ENCODE measurements at regions not wholly inside any gene's neighbourhood (a gene's known extent, or its start where the extent isn't known, plus 50 kb on each side); places are given as distances from the start of the nearest gene placed in this dataset.
A peak's percentile ranks its signal among the peaks of the same experiment; 100 is the strongest.

- CTCF ChIA-PET = interaction anchor here (1.0 to 1.5 kb wide), 4 partner anchors 10 to 128 kb away, joined by 3 to 4 read pairs (median 3); no protein-coding TSS in a partner anchor
- peaks cover 47% of the 10 kb centered on the region for H3K4me1 ChIP-seq (ENCODE audit: insufficient read depth, low read length)
- peaks cover 8 to 27% (median 24%) of the 10 kb centered on the region in 5 donors for H3K9me3 Mint-ChIP-seq
- peaks cover 6% of the 10 kb centered on the region for H3K9me3 ChIP-seq (ENCODE audit: low read length)
- peak overlapping the region; percentile 20 to 87 (median 73) for H3K27ac Mint-ChIP-seq
- peaks cover 0 to 4% (median 2%) of the 10 kb centered on the region in 3 donors for H3K36me3 Mint-ChIP-seq
- no peak for DNase-seq
- POLR2A ChIA-PET = no interaction called here
- peak overlapping the region in 1 of 7 donors; percentile 89 for H3K4me3 Mint-ChIP-seq
- H3K27ac ChIP-seq (ENCODE audit: low read depth, low read length) = no peak overlapping the region
- H3K27me3 Mint-ChIP-seq = no peaks in the 10 kb centered on the region
- no peak overlapping the region for H3K4me3 ChIP-seq (ENCODE audit: low read length)
- no peaks in the 10 kb centered on the region for H3K36me3 ChIP-seq (ENCODE audit: insufficient read depth, low read length)
- peaks cover 32 to 43% (median 38%) of the 10 kb centered on the region in 3 donors for H3K4me1 Mint-ChIP-seq
- no peaks in the 10 kb centered on the region for H3K27me3 ChIP-seq (ENCODE audit: insufficient read depth, low read length, poor library complexity, severe bottlenecking)
Observed at GRCh38 chr1:181160998-181161870, 72.7 kb downstream of the IER5 start.

- peaks cover 6% of the 10 kb centered on the region for H3K9me3 ChIP-seq (ENCODE audit: low read length)
- DNase-seq = no peak
- Mint-ChIP-seq H3K4me3 (no peak overlapping the region), H3K4me1 (peaks cover 22 to 33% (median 28%) of the 10 kb centered on the region in 3 donors), H3K9me3 (peaks cover 8 to 30% (median 24%) of the 10 kb centered on the region in 5 donors), H3K27ac (no peak overlapping the region), H3K36me3 (peaks cover 0 to 7% (median 2%) of the 10 kb centered on the region in 3 donors), H3K27me3 (no peaks in the 10 kb centered on the region)
- no peak overlapping the region for H3K27ac ChIP-seq (ENCODE audit: low read depth, low read length)
- POLR2A ChIA-PET = no interaction called here
- H3K4me1 ChIP-seq (ENCODE audit: insufficient read depth, low read length) = peaks cover 33% of the 10 kb centered on the region
- H3K4me3 ChIP-seq (ENCODE audit: low read length) = no peak overlapping the region
- no peaks in the 10 kb centered on the region for H3K36me3 ChIP-seq (ENCODE audit: insufficient read depth, low read length)
- H3K27me3 ChIP-seq (ENCODE audit: insufficient read depth, low read length, poor library complexity, severe bottlenecking) = no peaks in the 10 kb centered on the region
- CTCF ChIA-PET = interaction anchor here (0.7 to 8.4 kb wide), 6 partner anchors 14 to 260 kb away, joined by 3 to 81 read pairs (median 6); no protein-coding TSS in a partner anchor
Observed at GRCh38 chr1:181163662-181164061, 75.2 kb downstream of the IER5 start.

GRCh38 chr1:181166377-181167196 lies 78.1 kb downstream of the IER5 start:
- peak overlapping the region in 5 of 7 donors; percentile 55 to 69 (median 58) for H3K4me3 Mint-ChIP-seq

GRCh38 chr1:181169281-181169865 lies 80.9 kb downstream of the IER5 start:
- Mint-ChIP-seq H3K4me1 (peaks cover 4 to 5% (median 5%) of the 10 kb centered on the region in 3 donors), H3K27me3 (peaks cover 3 to 8% of the 10 kb centered on the region in 2 donors), H3K36me3 (peaks cover 0 to 12% (median 7%) of the 10 kb centered on the region in 3 donors), H3K4me3 (no peak overlapping the region), H3K9me3 (peaks cover 3 to 21% (median 8%) of the 10 kb centered on the region in 5 donors), H3K27ac (no peak overlapping the region)
- Histone ChIP-seq H3K9me3 (ENCODE audit: low read length) (no peaks in the 10 kb centered on the region), H3K27ac (ENCODE audit: low read depth, low read length) (no peak overlapping the region), H3K36me3 (ENCODE audit: insufficient read depth, low read length) (no peaks in the 10 kb centered on the region), H3K4me1 (ENCODE audit: insufficient read depth, low read length) (peaks cover 7% of the 10 kb centered on the region), H3K27me3 (ENCODE audit: insufficient read depth, low read length, poor library complexity, severe bottlenecking) (no peaks in the 10 kb centered on the region), H3K4me3 (ENCODE audit: low read length) (no peak overlapping the region)
- DNase-seq = no peak
- POLR2A ChIA-PET = no interaction called here
- CTCF ChIA-PET = interaction anchor here (0.9 to 8.4 kb wide), 8 partner anchors 27 to 654 kb away, joined by 3 to 81 read pairs (median 3); no protein-coding TSS in a partner anchor

More at GRCh38 chr1:181166377-181167196, 78.1 kb downstream of the IER5 start:
- POLR2A ChIA-PET = interaction anchor here (1.0 kb wide), 1 partner anchor 77 kb away, joined by 3 read pairs; no protein-coding TSS in a partner anchor
- peaks cover 6% of the 10 kb centered on the region for H3K9me3 ChIP-seq (ENCODE audit: low read length)
- Mint-ChIP-seq H3K9me3 (peaks cover 8 to 30% (median 24%) of the 10 kb centered on the region in 5 donors), H3K27ac (peak overlapping the region in 5 of 8 donors; percentile 3 to 80 (median 50)), H3K36me3 (peaks cover 0 to 7% (median 2%) of the 10 kb centered on the region in 3 donors), H3K27me3 (no peaks in the 10 kb centered on the region), H3K4me1 (peaks cover 5 to 6% (median 5%) of the 10 kb centered on the region in 3 donors)
- CTCF ChIA-PET = interaction anchor here (0.7 to 8.4 kb wide), 13 partner anchors 11 to 129 kb away, joined by 3 to 81 read pairs (median 5); no protein-coding TSS in a partner anchor
- DNase-seq = peak; percentile 46 to 79 (median 68)
- peaks cover 7% of the 10 kb centered on the region for H3K4me1 ChIP-seq (ENCODE audit: insufficient read depth, low read length)
- H3K36me3 ChIP-seq (ENCODE audit: insufficient read depth, low read length) = no peaks in the 10 kb centered on the region
- peak overlapping the region; percentile 16 for H3K4me3 ChIP-seq (ENCODE audit: low read length)
- no peak overlapping the region for H3K27ac ChIP-seq (ENCODE audit: low read depth, low read length)
- H3K27me3 ChIP-seq (ENCODE audit: insufficient read depth, low read length, poor library complexity, severe bottlenecking) = no peaks in the 10 kb centered on the region

- no peak for DNase-seq
- no peak overlapping the region for H3K27ac ChIP-seq (ENCODE audit: low read depth, low read length)
- H3K27me3 ChIP-seq (ENCODE audit: insufficient read depth, low read length, poor library complexity, severe bottlenecking) = no peaks in the 10 kb centered on the region
- Mint-ChIP-seq H3K27ac (no peak overlapping the region), H3K4me1 (peaks cover 4 to 5% (median 5%) of the 10 kb centered on the region in 3 donors), H3K4me3 (no peak overlapping the region), H3K27me3 (peaks cover 3 to 8% of the 10 kb centered on the region in 2 donors), H3K36me3 (peaks cover 0 to 12% (median 7%) of the 10 kb centered on the region in 3 donors), H3K9me3 (peaks cover 0 to 15% (median 6%) of the 10 kb centered on the region in 5 donors)
- H3K4me3 ChIP-seq (ENCODE audit: low read length) = no peak overlapping the region
- H3K9me3 ChIP-seq (ENCODE audit: low read length) = no peaks in the 10 kb centered on the region
- peaks cover 7% of the 10 kb centered on the region for H3K4me1 ChIP-seq (ENCODE audit: insufficient read depth, low read length)
- no peaks in the 10 kb centered on the region for H3K36me3 ChIP-seq (ENCODE audit: insufficient read depth, low read length)
- CTCF ChIA-PET = interaction anchor here (1.3 to 8.4 kb wide), 5 partner anchors 28 to 655 kb away, joined by 3 to 81 read pairs (median 3); no protein-coding TSS in a partner anchor
- POLR2A ChIA-PET = no interaction called here
Observed at GRCh38 chr1:181170194-181170593, 81.7 kb downstream of the IER5 start.

- Mint-ChIP-seq H3K27me3 (peaks cover 8 to 12% of the 10 kb centered on the region in 2 donors), H3K9me3 (peaks cover 0 to 10% (median 8%) of the 10 kb centered on the region in 5 donors), H3K27ac (peak overlapping the region in 1 of 8 donors; percentile 39), H3K4me1 (no peaks in the 10 kb centered on the region), H3K36me3 (peaks cover 0 to 6% (median 6%) of the 10 kb centered on the region in 3 donors), H3K4me3 (no peak overlapping the region)
- POLR2A ChIA-PET = no interaction called here
- no peaks in the 10 kb centered on the region for H3K36me3 ChIP-seq (ENCODE audit: insufficient read depth, low read length)
- H3K9me3 ChIP-seq (ENCODE audit: low read length) = no peaks in the 10 kb centered on the region
- no peak overlapping the region for H3K4me3 ChIP-seq (ENCODE audit: low read length)
- CTCF ChIA-PET = interaction anchor here (1.4 kb wide), 1 partner anchor 30 kb away, joined by 5 read pairs; no protein-coding TSS in a partner anchor
- no peak for DNase-seq
- H3K27me3 ChIP-seq (ENCODE audit: insufficient read depth, low read length, poor library complexity, severe bottlenecking) = no peaks in the 10 kb centered on the region
- no peaks in the 10 kb centered on the region for H3K4me1 ChIP-seq (ENCODE audit: insufficient read depth, low read length)
- no peak overlapping the region for H3K27ac ChIP-seq (ENCODE audit: low read depth, low read length)
Observed at GRCh38 chr1:181172082-181172481, 83.6 kb downstream of the IER5 start.

GRCh38 chr1:181173761-181174447 lies 85.4 kb downstream of the IER5 start:
- H3K4me1 Mint-ChIP-seq = no peaks in the 10 kb centered on the region
- Histone ChIP-seq H3K4me1 (ENCODE audit: insufficient read depth, low read length) (no peaks in the 10 kb centered on the region), H3K36me3 (ENCODE audit: insufficient read depth, low read length) (no peaks in the 10 kb centered on the region), H3K9me3 (ENCODE audit: low read length) (no peaks in the 10 kb centered on the region), H3K27ac (ENCODE audit: low read depth, low read length) (no peak overlapping the region), H3K27me3 (ENCODE audit: insufficient read depth, low read length, poor library complexity, severe bottlenecking) (no peaks in the 10 kb centered on the region), H3K4me3 (ENCODE audit: low read length) (no peak overlapping the region)
- H3K27ac Mint-ChIP-seq = no peak overlapping the region
- POLR2A ChIA-PET = no interaction called here
- no peak overlapping the region for H3K4me3 Mint-ChIP-seq
- peaks cover 0 to 6% (median 6%) of the 10 kb centered on the region in 3 donors for H3K36me3 Mint-ChIP-seq
- no peak for DNase-seq
- H3K9me3 Mint-ChIP-seq = peaks cover 0 to 10% (median 8%) of the 10 kb centered on the region in 5 donors
- CTCF ChIA-PET = interaction anchor here (1.0 kb wide), 1 partner anchor 31 kb away, joined by 3 read pairs; no protein-coding TSS in a partner anchor
- H3K27me3 Mint-ChIP-seq = peaks cover 12 to 15% of the 10 kb centered on the region in 2 donors
